Duodenal mucosa (tissue), 2 donors: ENCODE measurements at regions not wholly inside any gene's neighbourhood (a gene's known extent, or its start where the extent isn't known, plus 50 kb on each side); places are given as distances from the start of the nearest gene placed in this dataset.
A peak's percentile ranks its signal among the peaks of the same experiment; 100 is the strongest.

Experiments used
- H3K27ac ChIP-seq: one replicate; pipeline ENCODE4 v1.7.0; 2013; ENCODE audit warnings: low read depth, low read length
- H3K27me3 ChIP-seq, 2 donors: one replicate each; pipeline ENCODE4 v1.7.0; 2013; ENCODE audit warnings: low read length in 2 of 2, control low read depth in 1 of 2; ENCODE audit not compliant: insufficient read depth in 2 of 2, control insufficient read depth in 1 of 2
- H3K36me3 ChIP-seq, 2 donors: one replicate each; pipeline ENCODE4 v1.7.0; 2013; ENCODE audit warnings: low read length in 2 of 2, control low read depth in 1 of 2; ENCODE audit not compliant: insufficient read depth in 2 of 2, control insufficient read depth in 1 of 2
- H3K4me1 ChIP-seq, 2 donors: one replicate each; pipeline ENCODE4 v1.7.0; 2013; ENCODE audit warnings: low read length in 2 of 2, control low read depth in 1 of 2; ENCODE audit not compliant: insufficient read depth in 2 of 2, control insufficient read depth in 1 of 2
- H3K4me3 ChIP-seq, 2 donors: one replicate each; pipeline ENCODE4 v1.7.0; 2013; ENCODE audit warnings: low read length in 2 of 2, low read depth in 1 of 2
- H3K9ac ChIP-seq, 2 donors: one replicate each; pipeline ENCODE4 v1.7.0; 2013; ENCODE audit warnings: low read length in 2 of 2, low read depth in 1 of 2
- H3K9me3 ChIP-seq, 2 donors: one replicate each; pipeline ENCODE4 v1.7.0; 2013; ENCODE audit warnings: low read length in 2 of 2, control low read depth in 1 of 2; ENCODE audit not compliant: control insufficient read depth in 1 of 2

DNA sequence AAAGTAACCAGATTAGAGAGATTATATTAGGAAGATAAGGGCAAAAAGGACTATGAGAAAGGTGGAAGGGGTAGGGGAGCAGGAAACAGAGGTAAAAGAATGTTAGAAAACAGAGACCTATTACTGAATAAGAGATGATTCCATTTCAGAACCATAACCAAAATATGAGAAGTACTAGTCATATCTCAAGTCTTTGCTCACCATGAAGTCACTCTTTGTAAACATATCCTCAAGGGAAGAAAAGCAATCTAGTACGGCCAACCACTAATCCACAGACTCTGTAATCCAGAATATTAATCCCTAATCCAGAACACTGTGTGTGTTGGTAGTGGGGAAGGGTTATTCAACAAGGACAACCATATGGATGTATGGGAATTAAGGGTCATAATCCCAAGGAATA is 92.0 kb downstream of the CDCA7 start:
- Histone ChIP-seq H3K27ac (no peak overlapping the region), H3K4me1 (peaks cover 0 to 3% of the 10 kb centered on the region in 2 donors)

DNA sequence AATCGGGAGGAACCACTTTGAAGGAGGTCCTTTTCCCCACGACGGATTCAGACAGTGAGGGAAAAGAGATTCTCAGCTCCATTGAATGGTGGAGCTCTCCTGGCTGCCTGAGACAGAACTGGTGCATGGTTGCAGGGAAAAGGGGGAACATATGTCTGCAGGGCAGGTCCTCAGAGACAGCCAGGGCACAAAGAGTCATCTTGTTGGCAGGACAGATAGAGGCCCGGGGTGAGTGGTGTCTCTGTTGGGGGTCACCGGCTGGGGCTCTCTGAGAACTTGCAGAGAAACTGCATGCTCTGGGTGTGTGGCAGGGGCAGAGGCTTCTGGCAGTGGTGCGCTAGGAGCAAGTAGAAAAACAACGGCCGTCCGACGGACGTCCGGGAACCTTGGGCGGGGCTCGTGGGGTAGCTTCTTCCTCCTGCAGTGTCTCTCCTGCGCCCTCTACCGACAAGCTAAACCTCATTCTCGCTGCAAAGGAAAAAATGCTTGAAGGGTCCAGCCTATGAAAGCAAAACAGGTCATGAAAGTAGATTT is 94.3 kb downstream of the CDCA7 start:
- Histone ChIP-seq H3K9me3 (no peaks in the 10 kb centered on the region), H3K9ac (no peak overlapping the region), H3K27me3 (no peaks in the 10 kb centered on the region), H3K27ac (no peak overlapping the region), H3K4me3 (peak overlapping the region; percentile 60 to 62), H3K4me1 (peaks cover 0 to 3% of the 10 kb centered on the region in 2 donors), H3K36me3 (no peaks in the 10 kb centered on the region)

More for the DNA sequence above, 92.0 kb downstream of the CDCA7 start:
- Histone ChIP-seq H3K36me3 (no peaks in the 10 kb centered on the region), H3K4me3 (no peak overlapping the region), H3K27me3 (no peaks in the 10 kb centered on the region), H3K9me3 (no peaks in the 10 kb centered on the region), H3K9ac (no peak overlapping the region)

DNA sequence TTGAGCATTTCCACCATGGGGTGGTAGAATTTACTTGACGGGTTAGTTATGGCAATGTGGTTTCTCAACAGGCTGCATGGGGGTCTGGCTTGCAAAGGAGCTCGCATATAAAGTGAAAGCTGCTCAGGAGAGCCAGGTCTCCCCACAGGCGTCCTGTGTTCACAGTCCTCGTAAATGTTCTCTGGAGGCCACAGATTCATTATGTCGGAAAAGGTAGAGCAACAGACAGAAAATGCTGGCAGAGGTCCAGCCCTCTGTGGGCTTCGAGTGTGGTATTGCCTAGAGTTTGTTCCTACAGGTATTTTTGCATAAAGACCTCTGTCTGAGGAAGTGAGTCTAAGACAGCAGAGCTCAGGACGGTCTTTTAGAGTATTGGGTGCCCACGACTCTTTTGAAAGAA is 96.4 kb downstream of the CDCA7 start:
- Histone ChIP-seq H3K36me3 (no peaks in the 10 kb centered on the region), H3K9me3 (no peaks in the 10 kb centered on the region)

DNA sequence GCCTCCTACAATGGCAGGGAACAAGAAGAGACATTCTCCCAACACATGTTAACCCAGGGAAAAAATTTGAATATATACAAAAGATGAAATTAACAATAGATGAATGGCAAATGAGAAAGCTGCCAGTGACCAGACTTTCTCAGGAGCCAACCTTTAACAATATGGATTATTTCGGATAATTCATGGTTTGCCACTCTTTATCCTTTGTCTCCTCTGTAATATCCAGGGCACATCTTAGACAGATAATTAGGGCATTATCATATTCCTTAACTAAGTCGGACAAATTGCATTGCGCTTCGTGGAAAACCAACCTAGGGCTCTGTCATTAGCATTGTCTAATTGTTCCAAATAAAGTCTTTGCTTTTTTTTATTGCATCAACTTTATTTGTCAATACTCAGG is 97.3 kb downstream of the CDCA7 start:
- Histone ChIP-seq H3K27me3 (peaks cover 0 to 5% of the 10 kb centered on the region in 2 donors), H3K9ac (no peak overlapping the region), H3K27ac (no peak overlapping the region), H3K4me3 (no peak overlapping the region), H3K4me1 (peaks cover 0 to 3% of the 10 kb centered on the region in 2 donors), H3K36me3 (no peaks in the 10 kb centered on the region), H3K9me3 (no peaks in the 10 kb centered on the region)

More for the DNA sequence above, 96.4 kb downstream of the CDCA7 start:
- H3K4me1 ChIP-seq = peaks cover 0 to 3% of the 10 kb centered on the region in 2 donors
- H3K9ac ChIP-seq = no peak overlapping the region
- no peak overlapping the region for H3K4me3 ChIP-seq
- peaks cover 0 to 5% of the 10 kb centered on the region in 2 donors for H3K27me3 ChIP-seq
- no peak overlapping the region for H3K27ac ChIP-seq

DNA sequence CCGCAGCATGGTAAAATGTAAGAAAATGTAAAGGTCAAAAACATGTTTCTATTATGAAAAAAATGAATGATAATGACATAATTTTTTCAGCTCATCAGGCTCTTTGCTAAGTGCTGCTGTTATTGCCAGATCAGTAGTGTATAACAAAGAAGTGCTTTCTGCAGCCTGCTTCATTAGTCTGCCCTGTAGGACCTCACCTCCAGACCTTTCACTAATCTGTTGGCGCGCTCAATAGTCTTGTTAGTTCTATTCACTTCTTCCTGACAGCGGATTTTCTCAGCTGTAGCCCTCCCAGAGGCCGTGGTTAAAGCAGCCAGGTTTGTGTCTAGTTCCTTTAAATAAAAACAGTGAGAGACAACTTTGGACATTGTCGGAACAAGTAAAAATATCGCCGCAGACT is 97.7 kb downstream of the CDCA7 start:
- H3K9me3 ChIP-seq = no peaks in the 10 kb centered on the region
- H3K36me3 ChIP-seq = no peaks in the 10 kb centered on the region
- peaks cover 0 to 3% of the 10 kb centered on the region in 2 donors for H3K4me1 ChIP-seq
- no peak overlapping the region for H3K9ac ChIP-seq
- peaks cover 0 to 5% of the 10 kb centered on the region in 2 donors for H3K27me3 ChIP-seq
- no peak overlapping the region for H3K27ac ChIP-seq
- no peak overlapping the region for H3K4me3 ChIP-seq

DNA sequence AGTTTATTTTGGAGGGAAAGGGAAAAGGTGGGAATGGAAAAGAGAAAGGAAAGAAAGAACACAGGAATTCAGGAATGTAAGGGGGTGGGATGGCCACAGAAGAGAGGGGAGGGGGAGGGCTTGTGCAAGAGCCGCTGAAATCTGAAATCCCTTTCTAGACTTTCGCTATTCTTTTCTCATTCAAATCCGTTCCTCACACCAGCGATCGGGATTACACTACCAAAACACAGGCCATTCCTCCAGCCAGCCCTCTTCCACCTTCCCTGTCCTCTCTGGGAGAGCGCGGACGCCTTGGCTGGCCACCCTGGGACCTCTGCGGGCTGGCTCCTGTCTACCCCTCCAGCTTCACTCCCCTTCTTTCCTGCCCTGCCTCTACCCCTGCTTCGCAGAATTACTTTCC is 102.3 kb downstream of the CDCA7 start:
- Histone ChIP-seq H3K36me3 (no peaks in the 10 kb centered on the region), H3K27ac (no peak overlapping the region), H3K27me3 (peaks cover 0 to 5% of the 10 kb centered on the region in 2 donors), H3K9me3 (no peaks in the 10 kb centered on the region), H3K9ac (no peak overlapping the region), H3K4me1 (no peaks in the 10 kb centered on the region), H3K4me3 (no peak overlapping the region)

DNA sequence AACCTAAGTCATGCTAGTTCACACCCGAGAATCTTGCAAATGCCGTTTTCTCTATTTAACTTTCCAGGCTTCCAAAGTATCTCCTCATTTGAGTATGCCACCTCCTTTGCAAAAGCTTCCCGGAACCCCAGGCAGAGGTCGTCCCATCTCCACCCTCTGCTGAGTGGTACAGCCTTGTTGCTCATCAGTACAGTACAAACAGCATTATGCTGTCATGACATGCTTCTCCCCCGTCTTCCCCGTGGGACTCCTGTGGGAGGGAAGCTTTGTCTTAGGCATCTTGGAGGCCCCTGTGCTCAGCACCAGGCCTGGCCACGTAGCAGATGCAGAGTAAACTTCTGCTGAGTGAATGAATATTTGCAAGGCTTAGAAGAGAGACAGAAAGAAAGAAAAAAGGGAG is 102.7 kb downstream of the CDCA7 start:
- H3K4me3 ChIP-seq = no peak overlapping the region
- H3K27me3 ChIP-seq = peaks cover 0 to 5% of the 10 kb centered on the region in 2 donors
- no peak overlapping the region for H3K27ac ChIP-seq
- H3K9ac ChIP-seq = no peak overlapping the region
- no peaks in the 10 kb centered on the region for H3K36me3 ChIP-seq
- H3K9me3 ChIP-seq = no peaks in the 10 kb centered on the region
- no peaks in the 10 kb centered on the region for H3K4me1 ChIP-seq

DNA sequence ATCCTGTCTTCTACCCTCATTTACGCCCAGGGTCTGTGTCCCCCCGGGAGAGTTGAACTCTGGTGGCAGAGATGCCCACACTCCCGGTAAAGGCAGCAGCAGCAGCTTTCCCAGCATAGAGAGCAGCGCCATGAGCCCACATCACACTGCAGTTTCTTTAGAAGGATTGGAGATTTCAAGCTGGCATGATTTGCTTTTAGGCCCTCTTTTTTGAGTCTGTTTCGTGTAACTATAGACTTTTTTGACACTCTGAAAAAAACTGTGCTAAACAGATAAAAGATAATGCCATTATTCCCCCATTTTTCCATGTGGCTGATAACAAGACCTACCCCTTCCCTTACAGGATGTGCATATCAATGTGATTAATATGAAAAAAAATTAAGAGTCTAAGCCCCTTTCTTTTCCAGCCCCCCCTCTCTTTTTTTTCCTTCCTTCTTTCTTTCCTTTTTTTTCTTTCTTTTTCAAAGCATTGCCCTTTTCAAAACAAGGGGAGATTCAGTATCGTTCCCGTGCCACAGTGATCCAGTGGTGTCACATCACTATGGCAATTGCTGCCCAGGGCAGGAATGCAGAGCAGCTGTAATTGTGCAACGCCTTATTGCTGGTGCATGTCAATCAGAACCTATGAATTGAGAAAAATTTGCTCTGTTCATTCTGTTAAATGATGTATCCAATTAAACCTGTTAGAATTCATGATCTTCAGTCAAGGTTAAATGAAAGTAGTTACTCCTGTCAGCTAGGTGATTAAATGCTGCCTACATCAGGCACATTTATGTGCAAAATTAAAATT is 104.5 kb downstream of the CDCA7 start:
- no peak overlapping the region for H3K4me3 ChIP-seq
- H3K27me3 ChIP-seq = peaks cover 0 to 5% of the 10 kb centered on the region in 2 donors
- H3K9ac ChIP-seq = no peak overlapping the region
- H3K36me3 ChIP-seq = no peaks in the 10 kb centered on the region
- H3K4me1 ChIP-seq = peaks cover 0 to 7% of the 10 kb centered on the region in 2 donors
- H3K9me3 ChIP-seq = no peaks in the 10 kb centered on the region
- H3K27ac ChIP-seq = no peak overlapping the region

DNA sequence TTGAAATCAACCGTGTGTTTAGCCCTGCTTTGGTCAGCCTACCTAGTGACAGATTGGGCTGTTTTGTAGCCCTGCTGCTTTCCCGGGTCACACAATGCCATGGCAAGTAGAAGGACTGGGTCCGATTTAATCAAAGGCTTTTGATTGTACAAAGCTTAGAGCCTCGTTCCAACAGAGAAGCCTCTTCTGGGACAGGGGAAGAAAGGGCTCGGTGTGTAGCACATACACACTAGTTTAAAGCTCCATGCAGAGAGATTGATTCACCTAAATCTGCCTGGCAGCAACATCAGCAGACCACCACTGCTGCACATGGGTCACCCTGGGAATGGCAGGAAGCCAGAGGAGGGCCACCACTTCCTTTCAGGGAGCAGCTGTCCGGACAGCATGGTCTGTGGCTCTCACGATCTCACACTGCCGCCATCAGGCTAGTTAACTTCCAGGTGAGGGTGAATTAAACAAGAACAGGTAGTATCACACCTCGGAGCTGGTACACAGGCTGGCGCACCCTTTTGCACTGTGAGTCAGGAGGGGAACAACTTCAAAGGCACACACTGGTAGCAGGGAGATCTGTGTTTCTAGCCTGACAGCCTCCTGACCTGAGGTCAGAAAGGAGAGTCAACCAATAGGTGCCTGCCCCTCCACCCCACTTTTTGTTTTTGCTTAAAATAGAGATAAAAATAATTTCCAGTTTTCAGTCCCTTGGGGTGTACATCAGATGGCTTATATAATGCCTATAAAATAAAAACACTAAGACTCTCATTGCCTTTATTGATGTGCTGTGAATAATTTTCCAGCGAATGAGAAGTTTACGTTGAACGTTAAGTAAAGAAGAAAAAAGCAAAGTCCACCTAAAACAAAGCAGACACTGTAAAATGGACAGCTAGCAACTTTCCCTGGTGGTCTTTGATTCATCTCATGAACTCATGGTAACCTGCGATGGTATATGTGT is 108.5 kb downstream of the CDCA7 start:
- Histone ChIP-seq H3K4me3 (no peak overlapping the region), H3K27ac (no peak overlapping the region), H3K27me3 (no peaks in the 10 kb centered on the region), H3K4me1 (peaks cover 0 to 7% of the 10 kb centered on the region in 2 donors), H3K9ac (no peak overlapping the region), H3K9me3 (no peaks in the 10 kb centered on the region), H3K36me3 (no peaks in the 10 kb centered on the region)

DNA sequence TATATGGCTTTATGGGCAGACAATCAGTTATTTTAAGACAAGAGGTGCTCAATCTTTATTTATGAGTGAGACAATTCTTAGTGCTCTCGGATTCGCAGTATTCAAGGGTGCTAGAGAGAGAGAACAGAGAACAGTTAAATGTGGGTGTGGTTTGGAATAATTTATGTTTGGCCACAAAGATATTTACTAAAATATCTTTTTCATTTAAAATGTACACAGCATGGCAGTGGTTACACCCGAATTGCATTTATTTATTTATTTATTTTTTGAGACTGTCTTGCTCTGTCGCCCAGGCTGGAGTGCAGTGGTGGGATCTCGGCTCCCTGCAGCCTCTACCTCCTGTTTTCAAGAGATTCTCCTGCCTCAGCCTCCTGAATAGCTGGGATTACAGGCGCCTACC is 109.2 kb downstream of the CDCA7 start:
- Histone ChIP-seq H3K36me3 (no peaks in the 10 kb centered on the region), H3K4me3 (no peak overlapping the region), H3K9me3 (no peaks in the 10 kb centered on the region)

More for the DNA sequence above, 109.2 kb downstream of the CDCA7 start:
- H3K27ac ChIP-seq = no peak overlapping the region
- no peaks in the 10 kb centered on the region for H3K27me3 ChIP-seq
- peaks cover 0 to 7% of the 10 kb centered on the region in 2 donors for H3K4me1 ChIP-seq
- H3K9ac ChIP-seq = no peak overlapping the region
